GM18861 (cell line): ENCODE measurements at regions not wholly inside any gene's neighbourhood (a gene's known extent, or its start where the extent isn't known, plus 50 kb on each side); places are given as distances from the start of the nearest gene placed in this dataset.
A peak's percentile ranks its signal among the peaks of the same experiment; 100 is the strongest.

Source experiments
- ATAC-seq: cut with Tn5 transposase; IDR thresholded peaks from one replicate; pipeline ENCODE4 v1.9.1; 2021; ENCODE audit not compliant: unreplicated experiment

GRCh38 chr2:102078773-102079172, 63.8 kb upstream of the IL1R1 start:
- no peak for ATAC-seq

DNA sequence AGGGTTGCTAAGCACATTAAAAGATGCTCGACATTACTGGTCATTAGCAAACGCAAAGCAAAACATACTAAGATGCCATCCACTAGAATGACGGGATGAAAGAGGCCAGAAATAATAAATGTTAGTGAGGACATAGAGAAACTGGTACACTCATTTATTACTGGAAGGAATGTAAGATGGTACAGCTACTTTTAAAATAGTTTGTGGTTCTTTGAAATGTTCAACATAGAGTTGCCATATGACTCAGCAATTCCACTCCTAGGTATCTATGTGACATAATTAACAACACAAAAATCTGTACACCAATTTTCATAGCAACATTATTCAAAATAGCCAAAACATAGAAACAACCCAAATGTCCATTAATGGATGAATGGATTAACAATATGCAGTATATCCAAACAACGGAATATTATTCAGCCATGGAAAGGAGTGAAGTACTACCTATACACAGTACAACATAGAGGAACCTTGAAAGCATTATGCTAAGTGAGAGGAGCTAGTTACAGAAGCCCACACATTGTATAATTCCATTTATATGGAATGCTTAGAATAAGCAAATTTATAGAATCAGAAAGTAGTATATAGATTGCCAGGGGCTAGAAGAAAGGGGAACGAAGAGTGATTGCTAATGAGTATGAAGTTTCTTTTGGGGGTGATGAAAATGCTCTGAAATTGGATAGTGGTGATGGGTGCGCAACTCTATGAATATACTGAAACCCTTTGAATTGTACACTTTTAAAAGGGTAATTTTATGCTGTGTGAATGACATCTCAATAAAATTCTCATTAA, 61.9 kb upstream of the IL1R1 start:
- ATAC-seq, result peak; percentile 52

DNA sequence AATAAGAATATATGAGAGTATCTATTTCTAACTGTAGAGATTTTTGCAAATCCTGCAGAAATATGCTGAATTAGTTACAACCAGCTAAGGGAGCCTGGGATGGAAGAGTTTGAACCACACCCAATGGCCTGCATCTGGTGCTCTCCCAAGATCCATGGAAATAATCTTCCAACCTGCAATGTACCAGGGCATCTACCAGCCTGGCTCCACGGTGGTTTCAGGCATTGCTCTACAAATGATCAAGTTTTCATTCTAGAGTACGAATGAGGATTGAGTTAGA, 61.4 kb upstream of the IL1R1 start:
- no peak for ATAC-seq

- no peak for ATAC-seq
These were observed 60.9 kb upstream of the IL1R1 start for GRCh38 chr2:102081606-102082005.

- ATAC-seq, result peak; percentile 62
These were observed 59.8 kb upstream of the IL1R1 start for GRCh38 chr2:102082571-102083392.

DNA sequence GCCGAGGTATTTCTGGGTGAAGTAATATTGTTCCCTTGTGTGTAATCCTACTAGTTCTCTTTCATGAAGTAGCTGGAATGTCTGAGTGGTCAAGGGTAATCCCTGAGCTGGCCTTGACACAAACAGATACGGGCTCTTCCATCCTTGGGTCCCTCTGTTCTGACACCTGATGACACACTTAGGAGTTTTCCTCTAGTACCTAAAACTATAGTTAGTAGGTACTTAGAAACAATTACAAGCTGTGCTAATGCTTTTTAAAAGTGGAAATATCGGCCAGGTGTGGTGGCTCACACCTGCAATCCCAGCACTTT, 59.2 kb upstream of the IL1R1 start:
- no peak for ATAC-seq

DNA sequence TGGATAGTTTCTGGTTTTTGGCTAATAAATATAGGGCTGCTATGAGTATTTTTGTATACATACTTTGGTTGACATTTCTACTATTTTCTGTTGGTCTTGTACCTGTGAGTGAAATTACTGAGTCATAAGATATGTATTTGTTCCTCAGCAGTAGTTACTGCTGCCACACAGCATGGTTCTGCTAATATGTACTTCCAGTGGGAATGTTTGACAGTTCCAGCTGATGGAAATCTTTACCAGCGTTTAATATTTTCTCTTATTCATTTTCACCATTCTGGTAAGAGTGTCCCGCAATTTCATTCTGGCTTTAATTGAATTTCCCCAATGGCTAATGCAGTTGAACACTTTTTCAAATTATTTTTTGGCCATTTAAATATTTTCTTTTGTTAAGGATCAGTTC, 57.9 kb upstream of the IL1R1 start:
- ATAC-seq, result no peak

GRCh38 chr2:102085238-102085637, 57.3 kb upstream of the IL1R1 start:
- no peak for ATAC-seq

DNA sequence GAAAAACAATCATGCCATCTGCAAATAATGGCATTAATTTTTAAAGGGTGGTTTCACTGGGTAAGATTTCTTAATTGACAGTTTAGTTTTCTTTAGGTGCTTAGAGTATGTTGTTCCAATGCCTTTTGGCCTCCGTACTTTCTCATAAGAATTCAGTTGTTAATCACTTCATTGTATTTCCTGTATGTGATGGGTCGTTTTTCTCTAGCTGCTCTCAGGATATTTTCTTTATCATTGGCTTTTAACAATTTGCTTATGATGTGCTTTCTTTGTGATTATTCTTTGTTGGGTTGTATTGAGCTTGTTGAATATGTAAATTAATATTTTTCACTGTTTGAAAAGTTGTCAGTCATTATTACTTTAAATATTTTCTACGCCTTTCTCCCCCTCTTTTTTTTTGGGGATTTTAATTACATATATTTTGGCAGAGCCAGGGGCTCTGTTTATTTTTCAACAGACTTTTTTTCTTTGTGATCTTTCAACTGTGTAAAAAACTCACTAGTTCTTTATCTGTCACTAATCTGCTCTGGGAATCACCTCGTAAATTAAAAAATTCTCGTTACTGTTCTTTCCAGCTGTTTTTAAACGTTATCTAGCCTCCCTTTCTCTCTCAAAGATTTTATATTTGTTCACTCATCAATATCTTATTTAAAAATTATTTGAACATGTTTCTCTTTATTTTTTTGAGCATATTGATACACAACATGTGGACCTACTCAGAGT, 56.2 kb upstream of the IL1R1 start:
- no peak for ATAC-seq

- no peak for ATAC-seq
These were observed 51.4 kb upstream of the IL1R1 start for GRCh38 chr2:102091121-102091520.

GRCh38 chr2:102091908-102092307, 50.6 kb upstream of the IL1R1 start:
- no peak for ATAC-seq

- no peak for ATAC-seq
These were observed 50.0 kb upstream of the IL1R1 start for GRCh38 chr2:102092535-102092934.
